Left lung (tissue), 4 donors: ENCODE measurements at regions not wholly inside any gene's neighbourhood (a gene's known extent, or its start where the extent isn't known, plus 50 kb on each side); places are given as distances from the start of the nearest gene placed in this dataset.
A peak's percentile ranks its signal among the peaks of the same experiment; 100 is the strongest.

ENCODE experiments used
- ATAC-seq: fragments of 200-7000 bp; cut with Tn5 transposase; one replicate; pipeline ENCODE4 v1.9.1; 2020; ENCODE audit warnings: moderate library complexity
- DNase-seq, 4 donors: peaks; one replicate each; pipeline ENCODE4 v3.0.0-alpha.2; 2013 to 2020
- H3K27ac ChIP-seq, 2 donors: fragments of 200-600 bp; sonication (generic) in 1 of 2; one replicate each; pipeline versions ENCODE4 v1.5.0 to v1.8.0; 2020 to 2021
- H3K27me3 ChIP-seq, 2 donors: fragments of 200-600 bp; sonication (generic) in 1 of 2; one replicate each; pipeline versions ENCODE4 v1.5.0 to v1.8.0; 2020 to 2021
- H3K36me3 ChIP-seq, 2 donors: fragments of 200-600 bp; sonication (generic) in 1 of 2; one replicate each; pipeline versions ENCODE4 v1.5.0 to v1.8.0; 2020 to 2021
- H3K4me1 ChIP-seq, 2 donors: fragments of 200-600 bp; one replicate each; pipeline ENCODE4 v1.8.0; 2021
- H3K4me3 ChIP-seq, 2 donors: fragments of 200-600 bp; sonication (generic) in 1 of 2; one replicate each; pipeline versions ENCODE4 v1.5.0 to v1.8.0; 2020 to 2021; ENCODE audit warnings: mild to moderate bottlenecking in 1 of 2
- H3K9me3 ChIP-seq, 2 donors: fragments of 200-600 bp; sonication (generic) in 1 of 2; one replicate each; pipeline versions ENCODE4 v1.5.0 to v1.8.0; 2020 to 2021
- CTCF ChIP-seq, 2 donors: fragments of 200-600 bp; sonication (generic) in 1 of 2; IDR thresholded peaks; one replicate each; pipeline versions ENCODE4 v1.5.0 to v1.8.0; 2021; ENCODE audit warnings: antibody characterized with exemption in 2 of 2
- intact Hi-C, 2 donors: fragments of 100-400 bp; cut with DNase I; formaldehyde crosslinking; loops; one replicate each; pipeline versions ENCODE4 v1.11.2 to v1.14.2; 2022
- donor health status: DM: no; HTN: yes; CAD: no.
- donor health status: DM: no; HTN: no; CAD: no.

- intact Hi-C loops = no loop called here
- Histone ChIP-seq H3K27me3 (no peaks in the 10 kb centered on the region), H3K36me3 (no peaks in the 10 kb centered on the region), H3K27ac (no peak overlapping the region), H3K9me3 (no peaks in the 10 kb centered on the region), H3K4me1 (no peaks in the 10 kb centered on the region), H3K4me3 (no peak overlapping the region)
- TF ChIP-seq CTCF (IDR thresholded peaks at IDR 0.05) = no peak
- DNase-seq (no peak), ATAC-seq (no peak)
Observed at GRCh38 chr17:71283486-71283885, 837.3 kb upstream of the SOX9 start.

- ATAC-seq (no peak), DNase-seq (no peak)
- Histone ChIP-seq H3K9me3 (peaks cover 0 to 3% of the 10 kb centered on the region in 2 donors), H3K36me3 (no peaks in the 10 kb centered on the region), H3K27me3 (no peaks in the 10 kb centered on the region), H3K4me3 (no peak overlapping the region), H3K27ac (no peak overlapping the region), H3K4me1 (no peaks in the 10 kb centered on the region)
- intact Hi-C loops = no loop called here
- no peak for TF ChIP-seq CTCF (IDR thresholded peaks at IDR 0.05)
Observed at GRCh38 chr17:71284032-71284755, 836.6 kb upstream of the SOX9 start.

GRCh38 chr17:71286625-71287024 lies 834.2 kb upstream of the SOX9 start:
- no peaks in the 10 kb centered on the region for H3K4me1 ChIP-seq
- TF ChIP-seq CTCF (IDR thresholded peaks at IDR 0.05) = no peak
- H3K9me3 ChIP-seq = peaks cover 0 to 3% of the 10 kb centered on the region in 2 donors
- H3K27me3 ChIP-seq = no peaks in the 10 kb centered on the region
- DNase-seq (no peak), ATAC-seq (no peak)
- H3K27ac ChIP-seq = no peak overlapping the region
- H3K36me3 ChIP-seq = no peaks in the 10 kb centered on the region
- no peak overlapping the region for H3K4me3 ChIP-seq
- intact Hi-C loops = no loop called here

GRCh38 chr17:71287071-71287823 lies 833.6 kb upstream of the SOX9 start:
- TF ChIP-seq CTCF (IDR thresholded peaks at IDR 0.05) = no peak
- H3K9me3 ChIP-seq = peaks cover 0 to 3% of the 10 kb centered on the region in 2 donors
- no peak overlapping the region for H3K4me3 ChIP-seq
- H3K4me1 ChIP-seq = no peaks in the 10 kb centered on the region
- no peaks in the 10 kb centered on the region for H3K27me3 ChIP-seq
- no peak overlapping the region for H3K27ac ChIP-seq
- no peak for ATAC-seq
- intact Hi-C loops = no loop called here
- DNase-seq = peak in 1 of 4 donors; percentile 48
- no peaks in the 10 kb centered on the region for H3K36me3 ChIP-seq

- ATAC-seq = no peak
- Histone ChIP-seq H3K27me3 (no peaks in the 10 kb centered on the region), H3K9me3 (peaks cover 0 to 3% of the 10 kb centered on the region in 2 donors), H3K27ac (no peak overlapping the region), H3K4me3 (no peak overlapping the region), H3K36me3 (no peaks in the 10 kb centered on the region), H3K4me1 (no peaks in the 10 kb centered on the region)
- DNase-seq = peak in 2 of 4 donors; percentile 29 to 38
- intact Hi-C loops = no loop called here
- no peak for TF ChIP-seq CTCF (IDR thresholded peaks at IDR 0.05)
Observed at GRCh38 chr17:71292006-71292405, 828.8 kb upstream of the SOX9 start.
